ENCODE measurements at regions not wholly inside any gene's neighbourhood (a gene's known extent, or its start where the extent isn't known, plus 50 kb on each side); places are given as distances from the start of the nearest gene placed in this dataset.

DNA sequence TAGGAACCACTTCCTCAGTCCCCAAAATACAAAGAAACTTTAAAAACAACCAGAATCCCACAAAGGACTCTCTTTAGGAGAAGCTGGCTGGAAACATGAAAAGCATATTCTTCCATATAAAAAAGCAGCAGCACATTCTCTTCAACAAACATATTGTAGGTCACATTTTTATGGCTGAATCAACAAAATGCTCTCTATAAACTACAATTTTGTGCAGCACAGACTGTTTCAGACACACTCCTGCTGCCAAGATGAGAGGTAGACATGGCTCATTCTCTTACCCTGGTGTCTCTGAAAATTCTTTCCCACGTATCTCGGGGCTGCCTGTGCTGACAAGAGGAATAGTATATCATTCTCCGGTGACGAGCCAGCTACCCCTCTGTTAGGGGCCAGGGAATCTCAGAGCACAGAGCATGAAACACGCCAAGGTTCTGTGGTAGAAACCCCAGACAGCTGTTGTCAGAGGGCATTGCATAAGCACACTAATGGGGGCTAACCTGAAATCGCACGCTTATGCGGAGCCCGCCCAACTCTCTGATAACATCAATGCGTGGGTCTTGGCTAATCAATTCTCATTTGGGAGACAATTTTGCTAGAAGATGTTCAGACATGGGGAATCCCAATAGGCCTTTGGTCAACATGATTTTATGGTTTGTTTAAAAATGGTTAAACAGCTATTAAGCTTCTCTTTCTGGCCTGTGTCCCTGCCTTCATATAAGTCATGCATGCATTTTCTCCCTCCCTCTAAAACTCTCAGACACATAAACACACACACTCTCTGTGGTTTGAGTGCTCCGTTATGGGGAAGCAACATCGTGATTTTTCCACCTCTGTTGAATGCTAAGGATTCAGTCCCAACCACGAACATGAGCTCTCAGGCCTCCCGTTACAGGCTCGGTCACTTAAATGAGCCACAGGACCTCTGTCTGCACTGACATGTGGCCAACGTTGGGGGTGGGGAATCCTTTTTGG, 177.5 kb downstream of the INO80D start:
- Histone ChIP-seq H3K4me3 (no peak overlapping the region), H3K27me3 (peaks cover 0 to 3% of the 10 kb centered on the region in 2 donors), H3K9me3 (peaks cover 0 to 3% (median 0%) of the 10 kb centered on the region in 4 donors), H3K36me3 (no peaks in the 10 kb centered on the region), H3K4me1 (no peaks in the 10 kb centered on the region), H3K27ac (no peak overlapping the region)
- TF ChIP-seq EP300 (IDR thresholded peaks at IDR 0.05) (no peak), POLR2A (IDR thresholded peaks at IDR 0.05) (no peak)
- TF ChIP-seq, protein P1, sequence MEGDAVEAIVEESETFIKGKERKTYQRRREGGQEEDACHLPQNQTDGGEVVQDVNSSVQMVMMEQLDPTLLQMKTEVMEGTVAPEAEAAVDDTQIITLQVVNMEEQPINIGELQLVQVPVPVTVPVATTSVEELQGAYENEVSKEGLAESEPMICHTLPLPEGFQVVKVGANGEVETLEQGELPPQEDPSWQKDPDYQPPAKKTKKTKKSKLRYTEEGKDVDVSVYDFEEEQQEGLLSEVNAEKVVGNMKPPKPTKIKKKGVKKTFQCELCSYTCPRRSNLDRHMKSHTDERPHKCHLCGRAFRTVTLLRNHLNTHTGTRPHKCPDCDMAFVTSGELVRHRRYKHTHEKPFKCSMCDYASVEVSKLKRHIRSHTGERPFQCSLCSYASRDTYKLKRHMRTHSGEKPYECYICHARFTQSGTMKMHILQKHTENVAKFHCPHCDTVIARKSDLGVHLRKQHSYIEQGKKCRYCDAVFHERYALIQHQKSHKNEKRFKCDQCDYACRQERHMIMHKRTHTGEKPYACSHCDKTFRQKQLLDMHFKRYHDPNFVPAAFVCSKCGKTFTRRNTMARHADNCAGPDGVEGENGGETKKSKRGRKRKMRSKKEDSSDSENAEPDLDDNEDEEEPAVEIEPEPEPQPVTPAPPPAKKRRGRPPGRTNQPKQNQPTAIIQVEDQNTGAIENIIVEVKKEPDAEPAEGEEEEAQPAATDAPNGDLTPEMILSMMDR (IDR thresholded peaks at IDR 0.05), result no peak
- 72% methylated on average over 16 of the region's 16 CpGs for WGBS, 2 donors
- DNase-seq (ENCODE audit: low spot score in 2 of 2), result no peak

DNA sequence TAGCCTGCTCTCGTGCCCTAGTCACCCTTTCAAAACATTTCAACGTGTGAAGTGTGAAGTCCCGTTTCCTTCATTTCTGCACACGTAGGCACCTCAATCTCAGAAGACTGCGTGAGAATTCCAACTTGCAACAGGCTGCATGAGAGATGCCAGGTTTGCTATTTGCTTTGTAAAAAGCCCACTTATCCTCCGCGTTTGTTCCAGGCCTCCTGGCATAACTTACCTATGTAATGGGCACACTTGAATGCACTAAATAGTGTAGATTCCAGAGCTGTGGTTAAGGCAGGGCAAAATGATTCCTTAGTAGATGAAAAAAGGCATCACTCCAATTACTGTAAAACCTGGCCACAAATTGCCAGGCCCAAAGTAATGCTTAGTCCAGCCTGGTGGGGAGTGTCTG, 179.6 kb downstream of the INO80D start:
- TF ChIP-seq EP300 (IDR thresholded peaks at IDR 0.05), result no peak
- TF ChIP-seq, protein P1 (IDR thresholded peaks at IDR 0.05), result no peak
- TF ChIP-seq POLR2A (IDR thresholded peaks at IDR 0.05), result no peak
- Histone ChIP-seq H3K9me3 (peaks cover 0 to 3% (median 0%) of the 10 kb centered on the region in 4 donors), H3K36me3 (no peaks in the 10 kb centered on the region), H3K4me3 (no peak overlapping the region), H3K27ac (no peak overlapping the region), H3K27me3 (peaks cover 0 to 3% of the 10 kb centered on the region in 2 donors), H3K4me1 (no peaks in the 10 kb centered on the region)
- WGBS, 2 donors, result 93 to 94% methylated on average over 7 of the region's 7 CpGs
- no peak for DNase-seq (ENCODE audit: low spot score in 2 of 2)

DNA sequence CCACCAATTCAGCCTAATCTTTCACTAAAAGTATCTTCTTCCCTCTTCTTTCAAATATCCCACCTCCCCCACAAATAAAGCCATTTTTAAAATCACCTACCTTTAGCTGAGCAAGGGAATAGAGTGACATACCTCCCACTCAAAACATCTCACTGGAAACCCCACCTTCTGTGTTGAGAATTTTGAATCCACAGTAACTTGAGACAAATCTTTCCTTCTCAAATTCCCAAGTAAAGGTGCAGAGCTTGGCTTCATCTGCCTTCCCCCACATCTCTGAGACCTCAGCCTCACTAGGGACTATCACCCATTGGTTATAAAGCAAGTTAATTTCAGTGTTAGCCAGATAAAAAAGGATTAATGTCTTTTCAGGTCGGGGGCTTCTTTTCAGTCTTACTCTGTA, 180.4 kb downstream of the INO80D start:
- H3K4me3 ChIP-seq, result no peak overlapping the region
- DNase-seq (ENCODE audit: low spot score in 2 of 2), result no peak
- TF ChIP-seq, protein P1 (IDR thresholded peaks at IDR 0.05), result no peak
- TF ChIP-seq POLR2A (IDR thresholded peaks at IDR 0.05) (no peak), EP300 (IDR thresholded peaks at IDR 0.05) (no peak)
- H3K27me3 ChIP-seq, result peaks cover 0 to 3% of the 10 kb centered on the region in 2 donors
- peaks cover 0 to 3% (median 0%) of the 10 kb centered on the region in 4 donors for H3K9me3 ChIP-seq
- no peak overlapping the region for H3K27ac ChIP-seq
- H3K4me1 ChIP-seq, result no peaks in the 10 kb centered on the region
- no peaks in the 10 kb centered on the region for H3K36me3 ChIP-seq
- WGBS, 2 donors, result 76 to 83% methylated on average over 1 of the region's 1 CpG

DNA sequence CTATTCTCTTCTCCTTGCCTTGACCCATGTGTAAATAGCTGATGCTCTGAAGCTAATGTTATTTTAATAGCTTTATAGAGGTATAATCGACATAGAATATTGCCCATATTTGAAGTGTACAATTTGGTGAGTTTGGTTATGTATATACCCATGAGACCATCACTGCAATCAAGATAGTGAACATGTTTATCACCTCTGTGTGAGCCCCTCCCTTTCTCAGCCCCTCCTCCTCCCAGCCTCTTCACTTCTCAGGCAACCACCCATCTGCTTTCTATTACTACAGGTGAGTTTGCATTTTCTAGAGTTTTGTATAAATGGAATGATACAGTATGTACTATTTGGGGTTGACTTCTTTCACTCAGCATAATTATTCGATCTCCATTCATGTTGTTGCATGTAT, 181.1 kb downstream of the INO80D start:
- no peak for TF ChIP-seq POLR2A (IDR thresholded peaks at IDR 0.05)
- TF ChIP-seq, protein P1 (IDR thresholded peaks at IDR 0.05), result no peak
- no peak for TF ChIP-seq EP300 (IDR thresholded peaks at IDR 0.05)
- Histone ChIP-seq H3K27ac (no peak overlapping the region), H3K9me3 (peaks cover 0 to 3% (median 0%) of the 10 kb centered on the region in 4 donors), H3K27me3 (peaks cover 0 to 1% of the 10 kb centered on the region in 2 donors), H3K4me3 (no peak overlapping the region), H3K4me1 (no peaks in the 10 kb centered on the region), H3K36me3 (no peaks in the 10 kb centered on the region)
- no peak for DNase-seq (ENCODE audit: low spot score in 2 of 2)
- WGBS, 2 donors, result 85 to 91% methylated on average over 2 of the region's 2 CpGs

DNA sequence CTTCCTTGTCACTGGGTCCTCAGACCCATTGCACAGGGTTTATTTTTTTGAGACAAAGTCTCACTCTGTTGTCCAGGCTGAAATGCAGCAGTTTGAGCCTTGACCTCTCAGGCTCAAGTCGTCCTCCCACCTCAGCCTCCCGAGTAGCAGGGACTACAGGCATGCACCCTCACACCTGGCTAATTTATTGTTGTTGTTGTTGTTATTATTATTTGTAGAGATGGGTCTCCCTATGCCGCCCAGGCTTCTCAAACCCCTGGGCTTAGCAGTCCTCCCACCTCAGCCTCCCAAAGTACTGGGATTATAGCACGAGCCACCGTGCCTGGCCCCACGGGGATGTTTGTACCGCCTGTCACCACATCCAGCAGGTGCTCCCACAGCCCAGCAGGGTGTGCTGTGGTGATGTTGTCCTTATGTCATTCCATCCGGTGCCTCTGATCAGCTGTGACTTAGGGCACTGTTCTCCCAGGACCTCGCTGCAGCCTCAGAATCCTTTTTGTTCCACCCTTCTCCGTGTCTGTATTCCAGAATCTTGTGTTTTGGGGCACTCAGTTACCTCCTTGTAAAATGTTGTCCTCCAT, 182.3 kb downstream of the INO80D start:
- Histone ChIP-seq H3K4me1 (no peaks in the 10 kb centered on the region), H3K9me3 (peaks cover 0 to 8% (median 0%) of the 10 kb centered on the region in 4 donors), H3K36me3 (no peaks in the 10 kb centered on the region), H3K27ac (no peak overlapping the region), H3K27me3 (no peaks in the 10 kb centered on the region), H3K4me3 (no peak overlapping the region)
- TF ChIP-seq, protein P1 (IDR thresholded peaks at IDR 0.05), result peak in 1 of 5 experiments; percentile 8
- no peak for TF ChIP-seq POLR2A (IDR thresholded peaks at IDR 0.05)
- 62 to 68% methylated on average over 10 of the region's 10 CpGs for WGBS, 2 donors
- DNase-seq (ENCODE audit: low spot score in 2 of 2), result no peak

All from tibial nerve (tissue), 4 donors.